ENCODE measurements at regions not wholly inside any gene's neighbourhood (a gene's known extent, or its start where the extent isn't known, plus 50 kb on each side); places are given as distances from the start of the nearest gene placed in this dataset.

DNA sequence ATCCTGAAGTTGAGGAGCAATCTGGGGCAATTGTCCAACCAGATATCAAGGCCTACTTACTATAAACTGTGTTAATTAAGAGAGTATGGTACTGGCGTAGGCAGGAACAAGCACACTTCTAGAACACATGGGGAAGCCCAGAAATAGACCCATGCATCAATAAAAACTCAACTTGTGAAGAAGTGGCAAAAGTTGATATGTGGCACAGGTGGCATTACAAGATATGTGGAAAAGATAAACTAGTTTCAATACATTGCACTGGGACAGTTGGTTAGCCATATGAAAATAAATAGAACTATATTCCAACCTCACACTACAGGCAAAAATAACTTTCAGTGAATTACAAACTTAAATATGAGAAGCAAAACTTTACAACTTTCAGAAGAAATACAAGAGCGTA, 828.7 kb upstream of the LRRN3 start:
- Mint-ChIP-seq H3K27ac (no peak overlapping the region), H3K36me3 (no peaks in the 10 kb centered on the region), H3K4me1 (no peaks in the 10 kb centered on the region), H3K27me3 (ENCODE audit: insufficient read depth, low read depth) (no peaks in the 10 kb centered on the region), H3K4me3 (no peak overlapping the region), H3K9me3 (no peaks in the 10 kb centered on the region)
- H3K9me3 ChIP-seq (ENCODE audit: low read depth), result no peaks in the 10 kb centered on the region
- no peaks in the 10 kb centered on the region for H3K4me1 ChIP-seq
- H3K4me2 ChIP-seq, result no peak overlapping the region
- no peaks in the 10 kb centered on the region for H3K79me2 ChIP-seq (ENCODE audit: low read depth)
- H3K27me3 ChIP-seq, result no peaks in the 10 kb centered on the region
- no peak overlapping the region for H3K27ac ChIP-seq
- no peaks in the 10 kb centered on the region for H3F3A ChIP-seq (ENCODE audit: low read depth)
- no peak overlapping the region for H3K9ac ChIP-seq
- H4K20me1 ChIP-seq (ENCODE audit: low read depth), result no peaks in the 10 kb centered on the region
- H2AFZ ChIP-seq (replicated peaks), result no peak overlapping the region
- TF ChIP-seq EZH2phosphoT487 (IDR thresholded peaks at IDR 0.05) (no peak), EZH2 (IDR thresholded peaks at IDR 0.05) (no peak), CTCF (IDR thresholded peaks at IDR 0.05) (no peak)
- H3K4me3 ChIP-seq, result no peak overlapping the region
- no peak for DNase-seq (ENCODE audit: low spot score)
- no peaks in the 10 kb centered on the region for H3K36me3 ChIP-seq

DNA sequence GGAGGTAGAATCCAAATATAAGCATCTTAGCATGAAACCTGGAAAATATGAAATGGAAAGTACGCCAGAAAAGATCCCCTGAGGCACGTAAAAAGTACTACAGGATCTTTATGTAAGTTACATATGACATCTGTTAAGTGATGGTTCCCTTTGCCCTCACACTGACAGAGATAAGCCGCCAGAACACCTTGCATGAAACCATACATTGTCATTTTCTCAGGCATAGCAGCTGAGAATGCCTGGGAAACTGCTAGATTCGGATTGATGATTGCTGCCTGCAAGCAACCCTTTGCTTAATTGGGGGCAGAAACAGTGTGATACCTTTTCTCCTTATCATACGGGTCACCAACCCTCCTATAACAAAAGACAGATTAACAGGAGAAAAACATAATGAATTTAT, 826.6 kb upstream of the LRRN3 start:
- Histone ChIP-seq H3K9me3 (ENCODE audit: low read depth) (no peaks in the 10 kb centered on the region), H3K9ac (no peak overlapping the region), H3K79me2 (ENCODE audit: low read depth) (no peaks in the 10 kb centered on the region), H3K27ac (no peak overlapping the region), H3K36me3 (no peaks in the 10 kb centered on the region), H4K20me1 (ENCODE audit: low read depth) (no peaks in the 10 kb centered on the region), H3K27me3 (no peaks in the 10 kb centered on the region), H3K4me2 (no peak overlapping the region), H3K4me1 (no peaks in the 10 kb centered on the region), H3K4me3 (no peak overlapping the region), H3F3A (ENCODE audit: low read depth) (no peaks in the 10 kb centered on the region), H2AFZ (replicated peaks) (no peak overlapping the region)
- Mint-ChIP-seq H3K4me3 (no peak overlapping the region), H3K9me3 (peaks cover 5% of the 10 kb centered on the region), H3K27ac (no peak overlapping the region), H3K36me3 (no peaks in the 10 kb centered on the region), H3K27me3 (ENCODE audit: insufficient read depth, low read depth) (no peaks in the 10 kb centered on the region), H3K4me1 (no peaks in the 10 kb centered on the region)
- DNase-seq (ENCODE audit: low spot score), result no peak
- TF ChIP-seq EZH2 (IDR thresholded peaks at IDR 0.05) (no peak), EZH2phosphoT487 (IDR thresholded peaks at IDR 0.05) (no peak), CTCF (IDR thresholded peaks at IDR 0.05) (no peak)

GRCh38 chr7:110281362-110281761, 809.6 kb upstream of the LRRN3 start:
- TF ChIP-seq CTCF (IDR thresholded peaks at IDR 0.05) (no peak), EZH2phosphoT487 (IDR thresholded peaks at IDR 0.05) (no peak), EZH2 (IDR thresholded peaks at IDR 0.05) (no peak)
- Mint-ChIP-seq H3K27me3 (ENCODE audit: insufficient read depth, low read depth) (peaks cover 4% of the 10 kb centered on the region), H3K9me3 (no peaks in the 10 kb centered on the region), H3K4me1 (no peaks in the 10 kb centered on the region), H3K27ac (no peak overlapping the region), H3K36me3 (no peaks in the 10 kb centered on the region), H3K4me3 (no peak overlapping the region)
- no peak for DNase-seq (ENCODE audit: low spot score)
- H3K4me2 ChIP-seq, result no peak overlapping the region
- no peaks in the 10 kb centered on the region for H3K36me3 ChIP-seq
- no peaks in the 10 kb centered on the region for H3K79me2 ChIP-seq (ENCODE audit: low read depth)
- H3K4me1 ChIP-seq, result peaks cover 7% of the 10 kb centered on the region
- H3F3A ChIP-seq (ENCODE audit: low read depth), result no peaks in the 10 kb centered on the region
- H3K4me3 ChIP-seq, result no peak overlapping the region
- H3K27ac ChIP-seq, result no peak overlapping the region
- H3K9ac ChIP-seq, result no peak overlapping the region
- H2AFZ ChIP-seq (replicated peaks), result peak overlapping the region; percentile 66
- H4K20me1 ChIP-seq (ENCODE audit: low read depth), result no peaks in the 10 kb centered on the region
- no peaks in the 10 kb centered on the region for H3K9me3 ChIP-seq (ENCODE audit: low read depth)
- no peaks in the 10 kb centered on the region for H3K27me3 ChIP-seq

DNA sequence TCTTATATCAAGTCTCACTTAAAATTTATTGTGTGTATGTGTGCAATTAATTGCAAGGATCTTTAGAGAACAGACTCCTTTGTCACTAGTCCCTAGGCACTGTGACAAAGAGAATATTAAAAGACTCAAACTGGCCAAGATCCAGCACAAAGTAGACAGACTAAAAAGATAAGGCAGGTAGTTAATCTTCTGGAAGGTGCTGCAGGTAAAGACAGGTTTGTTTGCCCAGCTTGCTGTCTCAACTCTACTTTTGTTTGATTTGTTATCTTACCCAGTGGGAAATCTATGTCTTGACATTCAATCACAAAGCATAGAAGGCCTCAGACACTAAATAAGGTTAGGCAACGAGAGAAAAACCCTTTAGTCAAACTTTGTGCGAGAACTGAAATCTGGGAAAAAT, 807.9 kb upstream of the LRRN3 start:
- H3K27ac ChIP-seq, result no peak overlapping the region
- no peaks in the 10 kb centered on the region for H3F3A ChIP-seq (ENCODE audit: low read depth)
- H3K36me3 ChIP-seq, result no peaks in the 10 kb centered on the region
- Mint-ChIP-seq H3K27me3 (ENCODE audit: insufficient read depth, low read depth) (peaks cover 4% of the 10 kb centered on the region), H3K36me3 (no peaks in the 10 kb centered on the region), H3K27ac (no peak overlapping the region), H3K9me3 (no peaks in the 10 kb centered on the region), H3K4me1 (no peaks in the 10 kb centered on the region), H3K4me3 (no peak overlapping the region)
- no peak overlapping the region for H3K4me3 ChIP-seq
- H3K4me2 ChIP-seq, result no peak overlapping the region
- TF ChIP-seq EZH2phosphoT487 (IDR thresholded peaks at IDR 0.05), result no peak
- no peak for TF ChIP-seq EZH2 (IDR thresholded peaks at IDR 0.05)
- TF ChIP-seq CTCF (IDR thresholded peaks at IDR 0.05), result no peak
- no peaks in the 10 kb centered on the region for H3K79me2 ChIP-seq (ENCODE audit: low read depth)
- H3K27me3 ChIP-seq, result no peaks in the 10 kb centered on the region
- no peak overlapping the region for H3K9ac ChIP-seq
- H2AFZ ChIP-seq (replicated peaks), result no peak overlapping the region
- H3K9me3 ChIP-seq (ENCODE audit: low read depth), result no peaks in the 10 kb centered on the region
- peaks cover 7% of the 10 kb centered on the region for H3K4me1 ChIP-seq
- DNase-seq (ENCODE audit: low spot score), result no peak
- no peaks in the 10 kb centered on the region for H4K20me1 ChIP-seq (ENCODE audit: low read depth)

Data from neural progenitor cell (in vitro differentiated cells).